Ishikawa (cell line): ENCODE measurements at regions not wholly inside any gene's neighbourhood (a gene's known extent, or its start where the extent isn't known, plus 50 kb on each side); places are given as distances from the start of the nearest gene placed in this dataset.

Source experiments
- CEBPB ChIP-seq: IDR thresholded peaks from 2 replicates; pipeline ENCODE4 v1.6.1; 2012
- CREB1 ChIP-seq: IDR thresholded peaks from 2 replicates; pipeline ENCODE4 v1.6.1; 2012; ENCODE audit warnings: low read depth
- EGR1 ChIP-seq: IDR thresholded peaks from 2 replicates; pipeline ENCODE4 v1.6.1; 2012
- EP300 ChIP-seq: IDR thresholded peaks from 2 replicates; pipeline ENCODE4 v1.6.1; 2012; ENCODE audit warnings: borderline replicate concordance
- FOXM1 ChIP-seq: IDR thresholded peaks from 2 replicates; pipeline ENCODE4 v1.6.1; 2012; ENCODE audit warnings: low read depth, borderline replicate concordance
- MAX ChIP-seq: IDR thresholded peaks from 2 replicates; pipeline ENCODE4 v1.6.1; 2012
- NFIC ChIP-seq: IDR thresholded peaks from 2 replicates; pipeline ENCODE4 v1.6.1; 2012
- RAD21 ChIP-seq: IDR thresholded peaks from 2 replicates; pipeline ENCODE4 v1.6.1; 2012; ENCODE audit warnings: low read depth
- REST ChIP-seq: IDR thresholded peaks from 2 replicates; pipeline ENCODE4 v1.6.1; 2012; ENCODE audit warnings: low read depth, mild to moderate bottlenecking
- TAF1 ChIP-seq: IDR thresholded peaks from 2 replicates; pipeline ENCODE4 v1.6.1; 2012; ENCODE audit warnings: low read depth, mild to moderate bottlenecking
- TCF12 ChIP-seq: IDR thresholded peaks from 2 replicates; pipeline ENCODE4 v1.6.1; 2012; ENCODE audit warnings: low read depth
- TEAD4 ChIP-seq: IDR thresholded peaks from 2 replicates; pipeline ENCODE4 v1.6.1; 2012
- USF1 ChIP-seq: IDR thresholded peaks from 2 replicates; pipeline ENCODE4 v1.6.1; 2012
- YY1 ChIP-seq: IDR thresholded peaks from 2 replicates; pipeline ENCODE4 v1.6.1; 2012; ENCODE audit warnings: low read depth
- ZBTB7A ChIP-seq: IDR thresholded peaks from 2 replicates; pipeline ENCODE4 v1.6.1; 2012; ENCODE audit warnings: low read depth

GRCh38 chr2:58339548-58340243 lies 98.6 kb upstream of the FANCL start:
- TF ChIP-seq CEBPB = no peak
- no peak for TF ChIP-seq RAD21
- no peak for TF ChIP-seq FOXM1
- TF ChIP-seq YY1 = no peak
- no peak for TF ChIP-seq USF1
- TF ChIP-seq REST = no peak
- no peak for TF ChIP-seq MAX
- TF ChIP-seq EP300 = no peak
- no peak for TF ChIP-seq TAF1
- no peak for TF ChIP-seq CREB1
- no peak for TF ChIP-seq TEAD4
- TF ChIP-seq TCF12 = no peak
- TF ChIP-seq EGR1 = no peak
- TF ChIP-seq ZBTB7A = no peak
- no peak for TF ChIP-seq NFIC

- no peak for TF ChIP-seq FOXM1
- TF ChIP-seq USF1 = no peak
- no peak for TF ChIP-seq MAX
- TF ChIP-seq CREB1 = no peak
- TF ChIP-seq TCF12 = no peak
- TF ChIP-seq YY1 = no peak
- no peak for TF ChIP-seq TEAD4
- no peak for TF ChIP-seq ZBTB7A
- TF ChIP-seq NFIC = no peak
- TF ChIP-seq EGR1 = no peak
- TF ChIP-seq TAF1 = no peak
- no peak for TF ChIP-seq EP300
Measured at GRCh38 chr2:58336416-58336815, 95.3 kb upstream of the FANCL start.

- TF ChIP-seq CREB1 (no peak), NFIC (no peak), ZBTB7A (no peak), YY1 (no peak), USF1 (no peak), TEAD4 (no peak), RAD21 (no peak), EP300 (no peak), TCF12 (no peak), TAF1 (no peak), FOXM1 (no peak), MAX (no peak), CEBPB (no peak), REST (no peak), EGR1 (no peak)
Measured at GRCh38 chr2:58334414-58334813, 93.3 kb upstream of the FANCL start.

GRCh38 chr2:58319481-58319880 lies 78.4 kb upstream of the FANCL start:
- TF ChIP-seq TEAD4 (no peak), YY1 (no peak), RAD21 (no peak), TCF12 (no peak), ZBTB7A (no peak), CREB1 (no peak), TAF1 (no peak), MAX (no peak), REST (no peak), NFIC (no peak), EGR1 (no peak), CEBPB (no peak), EP300 (no peak), FOXM1 (no peak), USF1 (no peak)
